CD4-positive, alpha-beta memory T cell (primary cell): ENCODE measurements at regions not wholly inside any gene's neighbourhood (a gene's known extent, or its start where the extent isn't known, plus 50 kb on each side); places are given as distances from the start of the nearest gene placed in this dataset.
"Not testable (repeated sequence)": the region's sequence is repeated elsewhere in the genome, so short reads cannot be mapped to it uniquely, and the experiment has no call there.

Source experiments
- CTCF ChIA-PET: fragments of 350-600 bp; sonication (Branson Sonifier 250); formaldehyde crosslinking; loops from one replicate; lab custom pipeline; 2021; ENCODE audit warnings: inconsistent platforms; ENCODE audit not compliant: partially characterized antibody; lab: Charles Lee
- POLR2A ChIA-PET: fragments of 350-600 bp; sonication (Branson Sonifier 250); formaldehyde crosslinking; loops from one replicate; lab custom pipeline; 2021; ENCODE audit not compliant: partially characterized antibody; lab: Charles Lee
- DNase-seq, 5 donors: peaks; one replicate each; pipeline versions ENCODE4 v3.0.0 to v3.0.0-alpha.2; 2020 to 2022; ENCODE audit warnings: mixed read lengths in 1 of 5
- H3K27ac ChIP-seq: one replicate; pipeline ENCODE4 v1.7.0; 2013; ENCODE audit warnings: low read depth, low read length
- H3K27me3 ChIP-seq: 2 replicates; pipeline ENCODE4 v1.7.0; 2013; ENCODE audit warnings: mild to moderate bottlenecking, low read length, moderate library complexity; ENCODE audit not compliant: insufficient read depth
- H3K36me3 ChIP-seq: 2 replicates; pipeline ENCODE4 v1.7.0; 2013; ENCODE audit warnings: mild to moderate bottlenecking, low read length, moderate library complexity; ENCODE audit not compliant: insufficient read depth
- H3K4me1 ChIP-seq: 2 replicates; pipeline ENCODE4 v1.7.0; 2013; ENCODE audit warnings: mild to moderate bottlenecking, low read length, moderate library complexity; ENCODE audit not compliant: insufficient read depth
- H3K4me3 ChIP-seq, 2 donors: one replicate each; pipeline ENCODE4 v1.7.0; 2013; ENCODE audit warnings: low read length in 2 of 2, mild to moderate bottlenecking in 1 of 2
- H3K9me3 ChIP-seq, 2 donors: one replicate each; pipeline ENCODE4 v1.7.0; 2013; ENCODE audit warnings: low read length in 2 of 2, control low read depth in 1 of 2; ENCODE audit not compliant: control insufficient read depth in 1 of 2
- H3K27ac Mint-ChIP-seq, 7 donors: one replicate each; pipeline ENCODE4 v1.8.0; 2020 to 2021; ENCODE audit warnings: mixed read lengths in 7 of 7, mild to moderate bottlenecking in 6 of 7, inconsistent platforms in 3 of 7, moderate library complexity in 3 of 7
- H3K27me3 Mint-ChIP-seq, 2 donors: one replicate each; pipeline ENCODE4 v1.8.0; 2020 to 2021; ENCODE audit warnings: mixed read lengths in 2 of 2
- H3K36me3 Mint-ChIP-seq, 2 donors: one replicate each; pipeline ENCODE4 v1.8.0; 2020 to 2021; ENCODE audit warnings: mixed read lengths in 2 of 2, inconsistent platforms in 1 of 2, mild to moderate bottlenecking in 1 of 2
- H3K4me1 Mint-ChIP-seq, 4 donors: one replicate each; pipeline ENCODE4 v1.8.0; 2020 to 2021; ENCODE audit warnings: mixed read lengths in 4 of 4, mild to moderate bottlenecking in 1 of 4
- H3K4me3 Mint-ChIP-seq, 8 donors: one replicate each; pipeline ENCODE4 v1.8.0; 2020 to 2021; ENCODE audit warnings: mixed read lengths in 8 of 8, mild to moderate bottlenecking in 7 of 8, moderate library complexity in 6 of 8, inconsistent platforms in 3 of 8
- H3K9me3 Mint-ChIP-seq, 8 donors: one replicate each; pipeline ENCODE4 v1.8.0; 2020 to 2021; ENCODE audit warnings: mixed read lengths in 8 of 8, mild to moderate bottlenecking in 5 of 8, inconsistent platforms in 3 of 8, moderate library complexity in 1 of 8
- intact Hi-C: fragments of 100-400 bp; cut with micrococcal nuclease; formaldehyde crosslinking; loops from one replicate; pipeline ENCODE4 v1.15.1; 2023

GRCh38 chr1:118564961-118565703 is 380.1 kb upstream of the SPAG17 start:
- POLR2A ChIA-PET: no interaction called here
- DNase-seq: no peak
- Mint-ChIP-seq H3K27me3 (no peaks in the 10 kb centered on the region), H3K4me1 (no peaks in the 10 kb centered on the region), H3K27ac (no peak overlapping the region), H3K4me3 (no peak overlapping the region), H3K9me3 (peaks cover 0 to 10% (median 3%) of the 10 kb centered on the region in 8 donors), H3K36me3 (no peaks in the 10 kb centered on the region)
- Histone ChIP-seq H3K36me3 (no peaks in the 10 kb centered on the region), H3K27me3 (no peaks in the 10 kb centered on the region), H3K4me1 (no peaks in the 10 kb centered on the region), H3K27ac (no peak overlapping the region), H3K9me3 (no peaks in the 10 kb centered on the region), H3K4me3 (no peak overlapping the region)
- CTCF ChIA-PET: no interaction called here
- intact Hi-C loops: no loop called here

- H3K36me3 Mint-ChIP-seq: no peaks in the 10 kb centered on the region
- ChIA-PET POLR2A (no interaction called here), CTCF (no interaction called here)
- H3K4me1 Mint-ChIP-seq: no peaks in the 10 kb centered on the region
- Histone ChIP-seq H3K4me3 (no peak overlapping the region), H3K27ac (no peak overlapping the region), H3K9me3 (no peaks in the 10 kb centered on the region), H3K27me3 (no peaks in the 10 kb centered on the region), H3K36me3 (no peaks in the 10 kb centered on the region), H3K4me1 (no peaks in the 10 kb centered on the region)
- intact Hi-C loops: no loop called here
- H3K4me3 Mint-ChIP-seq: no peak overlapping the region
- H3K27me3 Mint-ChIP-seq: no peaks in the 10 kb centered on the region
- DNase-seq: no peak
- H3K27ac Mint-ChIP-seq: no peak overlapping the region
- peaks cover 0 to 10% (median 3%) of the 10 kb centered on the region in 8 donors for H3K9me3 Mint-ChIP-seq
These were observed 379.2 kb upstream of the SPAG17 start for GRCh38 chr1:118563981-118564951.

DNA sequence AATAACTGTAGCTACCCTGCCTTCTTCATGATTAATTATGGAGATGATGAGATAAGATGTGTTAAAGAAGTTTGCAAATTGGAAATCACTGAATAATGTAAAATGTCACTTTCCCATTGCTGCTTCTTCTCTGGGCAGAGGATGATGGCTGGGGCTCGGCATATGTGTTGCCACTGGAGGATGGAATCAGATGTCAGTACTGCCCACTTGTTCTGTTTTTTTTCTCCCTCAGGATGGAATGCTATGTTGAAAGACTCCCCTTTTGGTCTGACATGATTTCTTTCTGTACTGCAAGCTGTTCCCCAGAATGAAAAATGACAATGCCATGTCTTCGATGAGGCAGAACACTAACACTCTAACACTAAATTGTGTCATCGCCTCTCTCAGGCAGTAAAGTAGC is 373.9 kb upstream of the SPAG17 start:
- Histone ChIP-seq H3K4me1 (no peaks in the 10 kb centered on the region), H3K27ac (no peak overlapping the region), H3K9me3 (no peaks in the 10 kb centered on the region), H3K27me3 (no peaks in the 10 kb centered on the region), H3K4me3 (no peak overlapping the region), H3K36me3 (no peaks in the 10 kb centered on the region)
- Mint-ChIP-seq H3K36me3 (no peaks in the 10 kb centered on the region), H3K9me3 (peaks cover 0 to 9% (median 3%) of the 10 kb centered on the region in 8 donors), H3K27me3 (no peaks in the 10 kb centered on the region), H3K27ac (no peak overlapping the region), H3K4me1 (no peaks in the 10 kb centered on the region), H3K4me3 (no peak overlapping the region)
- ChIA-PET CTCF (no interaction called here), POLR2A (no interaction called here)
- no peak for DNase-seq
- intact Hi-C loops: no loop called here

DNA sequence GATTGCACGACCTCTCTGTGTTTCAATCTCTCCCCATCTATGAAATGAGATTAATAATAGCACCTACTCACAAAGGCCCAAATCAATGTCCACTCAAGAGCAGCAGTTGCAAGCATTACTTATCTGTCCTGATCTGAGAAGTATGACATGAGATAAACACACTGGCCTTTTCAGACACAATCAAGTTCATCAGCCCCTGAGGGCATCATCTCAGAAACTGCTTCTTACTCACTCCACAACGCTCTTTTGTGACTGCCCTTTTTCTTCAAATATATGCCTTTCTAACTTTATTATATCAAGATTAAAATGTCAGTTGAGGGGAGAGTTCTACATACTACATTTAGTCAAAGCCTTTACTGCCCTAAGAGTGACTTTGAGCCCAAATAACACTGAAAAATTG is 371.9 kb upstream of the SPAG17 start:
- Mint-ChIP-seq H3K4me1 (no peaks in the 10 kb centered on the region), H3K4me3 (no peak overlapping the region), H3K36me3 (no peaks in the 10 kb centered on the region), H3K9me3 (peaks cover 3 to 18% (median 4%) of the 10 kb centered on the region in 8 donors), H3K27me3 (no peaks in the 10 kb centered on the region), H3K27ac (no peak overlapping the region)
- DNase-seq: no peak
- intact Hi-C loops: no loop called here
- H3K36me3 ChIP-seq: no peaks in the 10 kb centered on the region
- no peaks in the 10 kb centered on the region for H3K27me3 ChIP-seq
- no peaks in the 10 kb centered on the region for H3K9me3 ChIP-seq
- H3K27ac ChIP-seq: no peak overlapping the region
- H3K4me1 ChIP-seq: no peaks in the 10 kb centered on the region
- no peak overlapping the region for H3K4me3 ChIP-seq
- ChIA-PET CTCF (no interaction called here), POLR2A (no interaction called here)

DNA sequence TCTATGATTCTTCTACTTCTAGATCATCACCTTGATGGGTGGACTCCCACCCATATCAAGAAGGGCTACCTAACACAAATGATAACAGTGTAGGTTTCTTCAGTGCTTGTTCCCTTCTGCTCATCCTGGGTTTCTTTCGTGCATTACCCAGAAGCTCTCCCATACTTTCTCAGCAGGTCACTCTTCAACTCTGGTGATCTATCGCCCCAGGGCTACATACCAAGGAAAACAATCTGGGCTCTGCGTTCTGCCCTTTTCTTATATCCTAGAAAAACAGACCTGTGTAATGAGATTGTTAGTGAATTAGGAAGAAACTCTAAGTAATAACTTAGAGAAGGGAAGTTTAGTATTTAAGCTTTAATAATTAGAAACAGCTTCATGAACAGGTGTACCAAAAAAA is 370.6 kb upstream of the SPAG17 start:
- Histone ChIP-seq H3K4me1 (no peaks in the 10 kb centered on the region), H3K27ac (no peak overlapping the region), H3K9me3 (no peaks in the 10 kb centered on the region), H3K36me3 (no peaks in the 10 kb centered on the region), H3K4me3 (no peak overlapping the region), H3K27me3 (no peaks in the 10 kb centered on the region)
- H3K36me3 Mint-ChIP-seq: no peaks in the 10 kb centered on the region
- no peak for DNase-seq
- H3K4me3 Mint-ChIP-seq: no peak overlapping the region
- H3K9me3 Mint-ChIP-seq: peaks cover 3 to 20% (median 6%) of the 10 kb centered on the region in 8 donors
- intact Hi-C loops: no loop called here
- ChIA-PET CTCF (no interaction called here), POLR2A (no interaction called here)
- H3K27me3 Mint-ChIP-seq: no peaks in the 10 kb centered on the region
- no peak overlapping the region for H3K27ac Mint-ChIP-seq
- H3K4me1 Mint-ChIP-seq: no peaks in the 10 kb centered on the region

DNA sequence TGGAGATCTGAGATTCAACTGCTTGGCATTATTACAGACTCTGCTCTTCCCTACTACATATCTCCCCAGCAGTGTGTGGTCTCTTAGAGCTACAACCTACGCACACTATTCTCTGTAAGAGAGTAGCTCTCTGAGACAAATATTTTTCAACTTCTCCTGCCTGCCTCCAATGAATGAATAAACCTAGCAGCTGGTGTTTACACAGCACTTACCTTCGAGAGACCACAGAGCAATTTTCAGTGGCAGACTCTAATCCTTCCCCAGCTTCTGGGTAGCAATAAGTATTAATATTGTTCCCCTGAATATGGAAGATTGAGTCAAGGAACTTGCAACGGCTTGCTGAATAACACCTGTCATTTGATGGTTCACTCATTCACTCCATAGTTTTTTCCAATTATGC is 350.9 kb upstream of the SPAG17 start:
- Mint-ChIP-seq H3K27ac (no peak overlapping the region), H3K9me3 (peaks cover 2 to 12% (median 6%) of the 10 kb centered on the region in 8 donors), H3K36me3 (no peaks in the 10 kb centered on the region), H3K4me1 (no peaks in the 10 kb centered on the region), H3K4me3 (no peak overlapping the region), H3K27me3 (no peaks in the 10 kb centered on the region)
- CTCF ChIA-PET: no interaction called here
- intact Hi-C loops: no loop called here
- no peak overlapping the region for H3K27ac ChIP-seq
- no peaks in the 10 kb centered on the region for H3K36me3 ChIP-seq
- DNase-seq: no peak
- POLR2A ChIA-PET: no interaction called here
- H3K27me3 ChIP-seq: no peaks in the 10 kb centered on the region
- H3K4me1 ChIP-seq: no peaks in the 10 kb centered on the region
- no peak overlapping the region for H3K4me3 ChIP-seq
- no peaks in the 10 kb centered on the region for H3K9me3 ChIP-seq

GRCh38 chr1:118511922-118512321 is 326.9 kb upstream of the SPAG17 start:
- H3K36me3 Mint-ChIP-seq, H3K27ac Mint-ChIP-seq, intact Hi-C loops, H3K36me3 ChIP-seq, H3K4me1 Mint-ChIP-seq, H3K27ac ChIP-seq, H3K27me3 ChIP-seq, DNase-seq, POLR2A ChIA-PET, H3K4me3 ChIP-seq, H3K4me3 Mint-ChIP-seq, H3K9me3 ChIP-seq, H3K4me1 ChIP-seq, CTCF ChIA-PET, H3K27me3 Mint-ChIP-seq: not testable (repeated sequence)
- peaks cover 0 to 34% (median 13%) of the 10 kb centered on the region in 8 donors for H3K9me3 Mint-ChIP-seq
